ENCODE measurements at regions not wholly inside any gene's neighbourhood (a gene's known extent, or its start where the extent isn't known, plus 50 kb on each side); places are given as distances from the start of the nearest gene placed in this dataset.
"Not testable (repeated sequence)": the region's sequence is repeated elsewhere in the genome, so short reads cannot be mapped to it uniquely, and the experiment has no call there.

DNA sequence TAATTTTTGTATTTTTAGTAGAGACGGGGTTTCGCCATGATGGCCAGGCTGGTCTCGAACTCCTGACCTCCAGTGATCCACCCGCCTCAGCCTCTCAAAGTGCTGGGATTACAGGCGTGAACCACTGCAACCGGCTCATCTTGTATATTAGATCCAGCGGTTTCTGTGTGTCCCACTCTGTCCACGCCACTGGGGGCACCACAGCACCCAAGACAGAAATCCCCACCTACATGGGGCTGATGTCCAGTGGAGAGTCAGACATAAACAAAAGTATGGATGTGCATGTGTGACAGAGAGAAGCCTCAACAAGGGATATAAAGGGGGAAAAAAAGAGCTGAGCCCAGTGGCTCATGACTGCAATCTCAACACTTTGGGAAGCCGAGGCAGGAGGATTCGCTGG, 65.8 kb upstream of the ADGRE5 start:
- H3K4me3 ChIP-seq = no peak overlapping the region
- peaks cover 0 to 2% (median under 1%) of the 10 kb centered on the region in 10 experiments; a peak in 11 of 20 replicates for H3K4me1 ChIP-seq
- H3K27me3 ChIP-seq = peaks cover 0 to 46% (median 0%) of the 10 kb centered on the region in 11 experiments; a peak in 4 of 22 replicates
- no peaks in the 10 kb centered on the region for H3K36me3 ChIP-seq
- no peaks in the 10 kb centered on the region for H3K9me3 ChIP-seq (replicated peaks in 1 of 11)
- H4K20me1 ChIP-seq = no peaks in the 10 kb centered on the region
- no peak for TF ChIP-seq Cebpa-rat (IDR thresholded peaks at IDR 0.05)
- H3K4me2 ChIP-seq = no peak overlapping the region
- H3K9ac ChIP-seq = no peak overlapping the region
- H3K27ac ChIP-seq = no peak overlapping the region

DNA sequence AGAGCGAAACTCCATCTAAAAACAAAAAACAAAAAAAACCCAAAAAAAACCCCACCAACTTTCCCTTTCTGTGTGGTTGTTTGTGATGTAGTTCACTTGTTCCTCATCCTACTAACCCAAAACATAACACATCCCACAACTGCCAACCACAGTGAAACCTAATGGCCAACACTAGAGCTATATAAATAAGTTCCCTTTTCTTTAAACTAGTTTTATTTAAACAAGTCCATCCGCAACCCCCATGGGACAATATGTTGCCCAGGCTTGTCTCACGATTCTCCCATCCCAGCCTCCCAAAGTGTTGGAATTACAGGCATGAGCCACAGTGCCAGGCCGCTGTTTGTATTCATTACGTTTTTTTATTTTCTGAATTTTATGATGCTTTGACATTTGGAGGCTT, 71.2 kb upstream of the ADGRE5 start:
- Histone ChIP-seq H3K36me3 (peaks cover 0 to 7% (median 0%) of the 10 kb centered on the region in 11 experiments; a peak in 2 of 22 replicates), H3K4me2 (peak overlapping the region; percentile 40 to 76 (median 58); a peak in 18 of 22 replicates), H3K9ac (no peak overlapping the region), H3K27ac (peak overlapping the region in 4 of 11 experiments; percentile 27 to 54 (median 46); a peak in 5 of 22 replicates), H3K4me3 (no peak overlapping the region), H3K9me3 (replicated peaks in 1 of 11) (peaks cover 0 to 14% (median 6%) of the 10 kb centered on the region in 11 experiments; a peak in 11 of 22 replicates), H3K4me1 (peaks cover 14 to 23% (median 20%) of the 10 kb centered on the region in 10 experiments), H4K20me1 (no peaks in the 10 kb centered on the region), H3K27me3 (peaks cover 0 to 51% (median 0%) of the 10 kb centered on the region in 11 experiments; a peak in 4 of 22 replicates)
- TF ChIP-seq Cebpa-rat (IDR thresholded peaks at IDR 0.05) = no peak

DNA sequence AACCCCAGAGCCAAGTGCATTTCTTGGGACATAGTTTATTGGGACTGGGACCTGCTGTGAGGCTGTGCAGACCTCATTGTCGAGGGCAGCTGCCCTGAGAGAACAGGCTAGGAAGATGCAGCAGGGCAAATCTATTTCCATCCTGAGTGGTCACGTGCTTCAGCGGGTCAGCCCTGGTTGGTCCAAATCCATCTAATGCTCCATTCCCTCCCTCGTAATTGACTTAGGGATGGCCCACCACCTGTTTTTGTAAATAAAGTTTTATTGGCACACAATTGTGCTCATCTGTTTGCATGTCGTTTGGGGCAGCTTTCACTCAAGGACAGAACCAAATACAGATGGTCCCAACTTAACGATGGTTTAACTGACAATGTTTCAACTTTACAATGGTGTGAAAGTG, 75.5 kb upstream of the ADGRE5 start:
- Histone ChIP-seq H4K20me1 (no peaks in the 10 kb centered on the region), H3K4me2 (no peak overlapping the region), H3K27me3 (peaks cover 0 to 53% (median 0%) of the 10 kb centered on the region in 11 experiments; a peak in 4 of 22 replicates), H3K9me3 (replicated peaks in 1 of 11) (peaks cover 0 to 14% (median 6%) of the 10 kb centered on the region in 11 experiments; a peak in 11 of 22 replicates), H3K27ac (no peak overlapping the region), H3K9ac (no peak overlapping the region), H3K4me3 (no peak overlapping the region), H3K36me3 (peaks cover 0 to 7% (median 0%) of the 10 kb centered on the region in 11 experiments; a peak in 2 of 22 replicates), H3K4me1 (peaks cover 19 to 33% (median 24%) of the 10 kb centered on the region in 10 experiments)
- no peak for TF ChIP-seq Cebpa-rat (IDR thresholded peaks at IDR 0.05)

DNA sequence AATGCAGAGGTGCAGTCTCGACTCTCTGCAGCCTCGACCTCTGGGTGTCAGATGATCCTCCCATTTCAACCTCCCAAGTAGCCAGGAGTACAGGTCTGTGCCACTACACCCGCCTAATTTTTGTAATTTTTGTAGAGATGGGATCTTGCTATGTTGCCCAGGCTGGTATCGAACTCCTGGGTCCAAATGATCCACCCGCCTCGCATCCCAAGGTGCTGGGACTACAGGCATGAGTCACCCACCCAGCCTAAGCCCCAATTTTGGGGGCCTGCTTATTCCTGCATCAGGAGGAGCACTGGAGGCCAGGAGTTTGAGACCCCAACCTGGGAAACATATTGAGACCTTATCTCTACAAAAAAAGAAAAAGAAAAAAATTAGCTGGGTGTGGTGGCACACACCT, 80.1 kb upstream of the ADGRE5 start:
- Histone ChIP-seq H3K36me3 (no peaks in the 10 kb centered on the region), H3K27ac (no peak overlapping the region), H4K20me1 (no peaks in the 10 kb centered on the region), H3K4me3 (no peak overlapping the region), H3K9me3 (replicated peaks in 1 of 11) (no peaks in the 10 kb centered on the region), H3K4me1 (peaks cover 0 to 13% (median 5%) of the 10 kb centered on the region in 10 experiments; a peak in 8 of 20 replicates), H3K9ac (no peak overlapping the region), H3K27me3 (peaks cover 0 to 38% (median 0%) of the 10 kb centered on the region in 11 experiments; a peak in 4 of 22 replicates), H3K4me2 (no peak overlapping the region)
- TF ChIP-seq Cebpa-rat (IDR thresholded peaks at IDR 0.05) = no peak

DNA sequence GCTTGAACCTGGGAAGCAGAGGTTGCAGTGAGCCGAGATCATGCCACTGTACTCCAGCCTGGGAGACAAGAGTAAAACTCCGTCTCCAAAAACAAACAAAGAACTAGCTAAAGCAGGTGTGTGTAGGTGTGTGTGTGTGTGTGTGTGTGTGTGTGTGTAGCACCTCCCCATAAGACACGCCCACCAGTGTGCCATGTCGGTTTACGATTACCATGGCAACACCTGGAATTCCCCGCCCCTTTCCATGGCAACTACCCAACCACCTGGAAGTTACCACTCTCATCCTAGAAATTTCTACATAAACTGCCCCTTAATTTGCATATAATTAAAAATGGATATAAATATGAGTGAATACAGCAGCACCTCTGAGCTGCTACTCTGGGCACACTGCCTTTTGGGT, 80.9 kb upstream of the ADGRE5 start:
- Histone ChIP-seq H3K9ac (no peak overlapping the region), H3K27me3 (peaks cover 0 to 29% (median 0%) of the 10 kb centered on the region in 11 experiments; a peak in 4 of 22 replicates), H3K27ac (no peak overlapping the region), H3K4me1 (peaks cover 0 to 13% (median 5%) of the 10 kb centered on the region in 10 experiments; a peak in 9 of 20 replicates), H3K4me2 (no peak overlapping the region), H3K9me3 (replicated peaks in 1 of 11) (no peaks in the 10 kb centered on the region), H3K36me3 (no peaks in the 10 kb centered on the region), H4K20me1 (no peaks in the 10 kb centered on the region), H3K4me3 (no peak overlapping the region)
- TF ChIP-seq Cebpa-rat (IDR thresholded peaks at IDR 0.05) = no peak

DNA sequence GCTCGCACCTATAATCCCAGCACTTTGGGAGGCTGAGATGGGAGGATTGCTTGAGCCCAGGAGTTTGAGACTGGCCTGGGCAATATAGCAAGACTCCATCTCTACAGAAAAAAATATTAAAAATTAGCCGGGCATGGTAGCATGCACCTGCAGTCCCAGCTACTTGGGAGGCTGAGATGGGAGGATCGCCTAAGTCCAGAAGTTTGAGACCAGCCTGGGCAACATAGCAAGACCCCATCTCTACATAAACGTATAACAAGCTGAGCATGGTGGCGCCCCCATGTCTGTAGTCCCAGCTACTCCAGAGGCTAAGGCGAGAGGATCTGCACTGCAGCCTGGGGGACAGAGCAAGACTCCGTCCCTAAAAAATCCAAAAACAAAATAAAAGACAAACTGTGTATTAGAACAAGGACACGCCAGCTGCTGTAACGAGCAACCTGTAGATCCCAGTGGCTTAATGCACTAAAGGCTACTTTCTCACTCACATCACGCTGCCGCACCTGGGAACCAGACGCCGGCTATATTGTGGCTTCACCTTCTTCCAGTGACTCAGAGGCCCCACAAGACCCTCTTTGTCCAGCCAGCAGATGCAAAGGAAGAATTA, 81.9 kb upstream of the ADGRE5 start:
- H3K4me2 ChIP-seq; H3K9me3 ChIP-seq (replicated peaks in 1 of 11); H3K9ac ChIP-seq; H3K4me3 ChIP-seq; H3K36me3 ChIP-seq; H4K20me1 ChIP-seq; H3K27ac ChIP-seq: not testable (repeated sequence)
- peaks cover 0 to 20% (median 0%) of the 10 kb centered on the region in 11 experiments; a peak in 3 of 22 replicates for H3K27me3 ChIP-seq
- H3K4me1 ChIP-seq = peaks cover 0 to 13% (median 5%) of the 10 kb centered on the region in 10 experiments; a peak in 9 of 20 replicates

DNA sequence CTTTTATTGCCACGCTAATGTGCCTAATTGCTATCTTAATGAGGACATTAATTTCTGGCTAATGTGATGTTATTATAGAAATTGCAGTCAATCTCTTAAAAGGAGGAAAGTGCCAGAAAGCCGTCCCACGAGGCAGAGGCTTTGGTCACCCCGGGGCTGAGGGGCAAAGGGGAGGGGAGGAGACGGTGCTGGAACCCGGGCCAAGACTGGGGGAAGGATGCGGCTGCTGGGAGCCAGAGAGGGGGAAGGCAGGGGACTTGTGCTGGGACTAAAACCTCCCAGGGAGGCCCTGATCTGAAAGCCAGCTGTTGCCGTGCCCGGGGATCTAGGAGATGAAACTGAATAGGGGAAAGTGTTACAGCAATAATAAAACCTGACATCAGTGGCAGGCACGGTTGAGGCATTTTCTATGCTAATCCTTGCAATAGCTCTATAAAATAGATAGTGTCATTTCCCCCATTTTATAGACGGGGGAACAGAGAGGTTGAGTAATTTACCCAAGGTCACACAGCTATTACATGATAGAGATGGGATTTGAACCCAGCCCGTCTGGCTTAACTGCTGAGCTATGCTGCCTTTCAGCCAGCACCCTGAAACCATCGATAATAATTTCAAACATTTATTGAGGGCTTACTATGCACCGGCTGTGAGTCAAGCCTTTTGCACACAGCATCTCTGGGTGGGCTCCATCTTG, 83.2 kb upstream of the ADGRE5 start:
- H4K20me1 ChIP-seq; H3K27me3 ChIP-seq; H3K4me3 ChIP-seq; H3K36me3 ChIP-seq; H3K27ac ChIP-seq; H3K9ac ChIP-seq; H3K9me3 ChIP-seq (replicated peaks in 1 of 11); H3K4me2 ChIP-seq; H3K4me1 ChIP-seq: not testable (repeated sequence)

DNA sequence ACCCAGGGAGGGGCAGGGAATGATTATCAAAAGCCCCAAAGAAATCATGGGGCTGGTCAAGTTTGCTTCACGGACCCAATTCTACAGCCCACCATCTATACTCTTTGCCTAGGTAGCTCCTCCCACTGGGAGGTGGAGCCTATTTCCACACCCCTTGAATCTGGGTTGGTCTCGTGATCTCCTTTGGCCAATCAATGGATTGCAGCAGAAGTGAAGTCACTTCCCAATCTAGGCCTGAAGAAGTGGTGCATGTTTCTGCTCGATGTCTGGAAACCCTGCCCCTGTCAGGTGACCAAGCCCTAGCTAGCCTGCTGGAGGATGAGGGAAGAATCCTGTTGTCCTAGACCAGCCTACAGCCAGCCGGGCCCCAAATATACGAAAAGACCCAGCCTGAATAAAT, 86.3 kb upstream of the ADGRE5 start:
- H3K9ac ChIP-seq; H3K4me3 ChIP-seq; H3K27me3 ChIP-seq; H4K20me1 ChIP-seq; H3K27ac ChIP-seq; H3K9me3 ChIP-seq (replicated peaks in 1 of 11); H3K4me2 ChIP-seq; H3K36me3 ChIP-seq: not testable (repeated sequence)
- peaks cover 8 to 12% (median 10%) of the 10 kb centered on the region in 10 experiments; a peak in 18 of 20 replicates for H3K4me1 ChIP-seq

DNA sequence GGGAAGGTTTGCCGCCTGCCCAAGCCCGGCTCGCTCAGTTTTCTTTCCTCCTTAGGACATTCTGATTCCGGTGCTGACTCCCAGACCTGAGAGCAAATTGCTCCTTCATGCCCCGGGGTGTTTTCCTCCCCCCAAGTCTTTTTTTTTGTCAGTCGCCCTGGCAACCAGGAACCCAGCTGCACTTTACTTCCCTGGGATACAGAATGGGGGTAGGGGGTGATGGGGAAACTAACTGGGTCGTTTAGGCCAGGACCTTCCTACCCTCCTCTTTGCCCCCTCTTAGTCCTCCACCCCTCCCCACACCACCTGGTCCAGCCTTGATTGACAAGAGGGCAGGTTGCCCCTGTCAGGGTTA, 87.5 kb upstream of the ADGRE5 start:
- H3K27ac ChIP-seq; H3K27me3 ChIP-seq; H3K4me3 ChIP-seq; H3K9me3 ChIP-seq (replicated peaks in 1 of 11); H3K36me3 ChIP-seq; H4K20me1 ChIP-seq; H3K9ac ChIP-seq: not testable (repeated sequence)
- peaks cover 8 to 22% (median 19%) of the 10 kb centered on the region in 10 experiments; a peak in 19 of 20 replicates for H3K4me1 ChIP-seq
- peak overlapping the region in 3 of 11 experiments; percentile 15 to 22 (median 22); a peak in 4 of 22 replicates for H3K4me2 ChIP-seq

DNA sequence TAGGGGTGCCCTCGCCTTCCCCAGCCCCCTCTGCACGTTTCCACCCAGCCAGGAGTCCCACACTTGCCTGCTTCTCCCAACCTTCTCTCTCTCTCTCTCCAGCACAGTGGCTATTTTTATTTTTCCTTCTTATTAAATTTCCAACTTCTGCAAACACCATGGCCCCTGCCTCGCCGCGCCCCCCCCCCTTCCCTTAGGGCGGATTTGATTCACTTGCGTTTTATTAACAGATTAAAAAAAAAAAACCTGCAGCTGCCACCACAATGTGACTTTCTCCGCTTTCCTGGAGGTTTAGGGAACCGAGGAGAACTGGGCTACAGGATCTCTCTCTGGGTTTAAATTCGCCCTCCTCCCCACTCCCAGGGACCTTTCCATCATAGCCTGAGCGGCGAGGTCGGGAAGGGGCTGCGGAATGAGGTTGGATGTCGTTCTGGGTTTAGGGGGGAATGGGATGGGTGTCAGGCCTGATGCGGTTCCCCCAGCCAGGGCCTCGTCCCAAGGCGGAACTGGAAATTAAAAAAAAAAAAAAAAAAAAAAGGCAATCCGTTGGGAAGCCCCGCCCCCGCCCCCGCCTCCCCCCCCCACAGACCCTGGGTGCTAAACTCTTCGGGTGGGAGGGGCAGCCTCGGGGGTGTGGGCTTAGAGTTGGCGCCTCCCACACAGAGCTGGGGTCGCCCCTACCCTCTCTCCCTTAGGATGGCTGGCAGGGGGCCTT, 87.3 kb upstream of the ADGRL1 start:
- not testable (repeated sequence) for H3K36me3 ChIP-seq; H3K27me3 ChIP-seq; H4K20me1 ChIP-seq; H3K9me3 ChIP-seq (replicated peaks in 1 of 11)
- H3K4me1 ChIP-seq = peaks cover 8 to 22% (median 19%) of the 10 kb centered on the region in 10 experiments; a peak in 19 of 20 replicates
- H3K4me2 ChIP-seq = peak overlapping the region; percentile 49 to 74 (median 66)
- peak overlapping the region in 3 of 11 experiments; percentile 18 to 52 (median 38); a peak in 1 of 22 replicates for H3K27ac ChIP-seq
- H3K4me3 ChIP-seq = peak overlapping the region in 6 of 10 experiments; percentile 23 to 51 (median 37); a peak in 5 of 20 replicates
- H3K9ac ChIP-seq = peak overlapping the region in 10 of 11 experiments; percentile 30 to 64 (median 52); a peak in 15 of 22 replicates

DNA sequence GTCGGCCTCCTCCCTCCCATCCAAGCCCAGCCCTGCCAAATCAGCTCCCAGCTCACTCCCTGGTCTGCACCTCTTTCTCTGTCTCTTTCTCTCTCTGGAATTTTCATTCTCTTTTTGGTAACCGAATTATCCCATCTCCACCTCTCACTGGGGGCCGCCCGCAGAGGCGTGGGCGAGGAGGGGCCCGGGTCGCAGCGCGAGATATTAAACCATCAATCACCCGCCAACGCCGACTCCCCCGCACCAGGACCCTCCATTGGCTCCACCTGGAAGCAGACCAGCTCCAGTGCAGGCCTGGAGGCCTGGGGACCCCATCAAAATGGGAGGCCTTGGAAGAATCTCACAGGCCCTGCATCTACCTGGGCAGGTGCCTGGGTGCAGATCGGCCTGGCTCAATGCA, 83.8 kb upstream of the ADGRL1 start:
- H3K27ac ChIP-seq; H3K36me3 ChIP-seq; H3K27me3 ChIP-seq; H3K9me3 ChIP-seq (replicated peaks in 1 of 11); H4K20me1 ChIP-seq; H3K4me3 ChIP-seq; H3K9ac ChIP-seq: not testable (repeated sequence)
- Histone ChIP-seq H3K4me1 (peaks cover 8 to 22% (median 19%) of the 10 kb centered on the region in 10 experiments; a peak in 19 of 20 replicates), H3K4me2 (peak overlapping the region in 9 of 11 experiments; percentile 7 to 47 (median 40); a peak in 10 of 22 replicates)

DNA sequence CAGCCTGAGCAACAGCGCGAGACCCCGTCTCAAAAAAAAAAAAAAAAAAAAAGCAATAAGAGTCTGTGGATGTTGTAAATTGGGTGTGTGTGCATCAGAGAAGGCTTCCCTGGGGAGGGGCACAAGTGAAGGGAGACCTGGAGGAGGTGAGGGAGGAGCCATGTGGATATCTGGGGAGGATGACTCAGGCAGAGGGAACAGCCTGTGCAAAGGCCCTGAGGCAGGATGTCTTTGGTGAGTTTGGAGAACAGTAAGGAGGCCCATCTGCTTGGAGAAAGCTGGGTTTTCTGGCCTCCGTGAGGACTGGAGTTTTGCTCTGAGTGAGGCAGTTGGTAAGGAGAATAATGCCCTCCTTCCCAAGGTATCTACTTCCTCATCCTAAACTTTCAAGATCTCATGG, 81.9 kb upstream of the ADGRL1 start:
- not testable (repeated sequence) for H3K9me3 ChIP-seq (replicated peaks in 1 of 11); H4K20me1 ChIP-seq; H3K4me3 ChIP-seq; H3K27me3 ChIP-seq; H3K36me3 ChIP-seq; H3K9ac ChIP-seq; H3K27ac ChIP-seq; H3K4me2 ChIP-seq
- H3K4me1 ChIP-seq = peaks cover 12 to 33% (median 28%) of the 10 kb centered on the region in 10 experiments

All from BLaER1 treated with 17β-estradiol and CSF1 and Interleukin-3, amounts not matched to agents 10 nM and 100 nM (cell line).